ENCODE measurements at regions not wholly inside any gene's neighbourhood (a gene's known extent, or its start where the extent isn't known, plus 50 kb on each side); places are given as distances from the start of the nearest gene placed in this dataset.

GRCh38 chr6:167651318-167652041 lies 175.2 kb upstream of the AFDN start:
- TF ChIP-seq, protein P1, sequence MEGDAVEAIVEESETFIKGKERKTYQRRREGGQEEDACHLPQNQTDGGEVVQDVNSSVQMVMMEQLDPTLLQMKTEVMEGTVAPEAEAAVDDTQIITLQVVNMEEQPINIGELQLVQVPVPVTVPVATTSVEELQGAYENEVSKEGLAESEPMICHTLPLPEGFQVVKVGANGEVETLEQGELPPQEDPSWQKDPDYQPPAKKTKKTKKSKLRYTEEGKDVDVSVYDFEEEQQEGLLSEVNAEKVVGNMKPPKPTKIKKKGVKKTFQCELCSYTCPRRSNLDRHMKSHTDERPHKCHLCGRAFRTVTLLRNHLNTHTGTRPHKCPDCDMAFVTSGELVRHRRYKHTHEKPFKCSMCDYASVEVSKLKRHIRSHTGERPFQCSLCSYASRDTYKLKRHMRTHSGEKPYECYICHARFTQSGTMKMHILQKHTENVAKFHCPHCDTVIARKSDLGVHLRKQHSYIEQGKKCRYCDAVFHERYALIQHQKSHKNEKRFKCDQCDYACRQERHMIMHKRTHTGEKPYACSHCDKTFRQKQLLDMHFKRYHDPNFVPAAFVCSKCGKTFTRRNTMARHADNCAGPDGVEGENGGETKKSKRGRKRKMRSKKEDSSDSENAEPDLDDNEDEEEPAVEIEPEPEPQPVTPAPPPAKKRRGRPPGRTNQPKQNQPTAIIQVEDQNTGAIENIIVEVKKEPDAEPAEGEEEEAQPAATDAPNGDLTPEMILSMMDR (IDR thresholded peaks at IDR 0.05; ENCODE audit: poor library complexity, severe bottlenecking): no peak

GRCh38 chr6:167652042-167652700 lies 174.5 kb upstream of the AFDN start:
- H3K27ac ChIP-seq (ENCODE audit: poor library complexity, severe bottlenecking): no peak overlapping the region
- ATAC-seq (ENCODE audit: low read depth) (no peak), DNase-seq (ENCODE audit: low spot score) (no peak)
- H3K4me1 ChIP-seq (ENCODE audit: insufficient read depth, poor library complexity, severe bottlenecking): no peaks in the 10 kb centered on the region
- no peaks in the 10 kb centered on the region for H3K9me3 ChIP-seq (ENCODE audit: severe bottlenecking)
- TF ChIP-seq, protein P1 (IDR thresholded peaks at IDR 0.05; ENCODE audit: poor library complexity, severe bottlenecking): no peak
- H3K27me3 ChIP-seq (ENCODE audit: insufficient read depth, poor library complexity, severe bottlenecking): no peaks in the 10 kb centered on the region
- no peak overlapping the region for H3K4me3 ChIP-seq (ENCODE audit: severe bottlenecking)
- no peaks in the 10 kb centered on the region for H3K36me3 ChIP-seq (ENCODE audit: low read depth)

More at GRCh38 chr6:167651318-167652041, 175.2 kb upstream of the AFDN start:
- Histone ChIP-seq H3K4me1 (ENCODE audit: insufficient read depth, poor library complexity, severe bottlenecking) (no peaks in the 10 kb centered on the region), H3K27me3 (ENCODE audit: insufficient read depth, poor library complexity, severe bottlenecking) (no peaks in the 10 kb centered on the region), H3K36me3 (ENCODE audit: low read depth) (no peaks in the 10 kb centered on the region), H3K4me3 (ENCODE audit: severe bottlenecking) (no peak overlapping the region), H3K27ac (ENCODE audit: poor library complexity, severe bottlenecking) (no peak overlapping the region), H3K9me3 (ENCODE audit: severe bottlenecking) (no peaks in the 10 kb centered on the region)
- DNase-seq (ENCODE audit: low spot score) (no peak), ATAC-seq (ENCODE audit: low read depth) (no peak)

DNA sequence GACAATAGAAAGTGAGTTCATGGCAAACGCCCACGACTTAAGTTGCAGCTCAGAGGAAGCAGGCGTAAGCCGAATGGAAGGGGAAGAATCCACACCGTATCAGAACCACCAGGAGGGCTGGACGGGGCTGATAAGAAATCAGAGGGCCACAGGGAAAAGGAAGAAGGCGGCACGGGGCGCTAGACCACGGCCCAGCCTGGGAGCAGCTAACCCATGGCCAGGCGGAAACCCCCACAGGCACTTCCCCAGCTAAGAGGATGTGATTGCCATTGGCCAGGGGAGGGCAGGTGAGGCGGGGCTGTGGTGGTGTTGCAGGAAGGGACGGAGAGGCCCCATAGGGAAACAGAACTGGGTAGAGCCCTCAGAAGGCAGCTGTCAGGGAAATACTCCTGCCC lies 174.0 kb upstream of the AFDN start:
- DNase-seq (ENCODE audit: low spot score) (no peak), ATAC-seq (ENCODE audit: low read depth) (no peak; the same call in 2 of the 3 replicates)
- TF ChIP-seq, protein P1 (IDR thresholded peaks at IDR 0.05; ENCODE audit: poor library complexity, severe bottlenecking): no peak
- H3K4me1 ChIP-seq (ENCODE audit: insufficient read depth, poor library complexity, severe bottlenecking): no peaks in the 10 kb centered on the region
- H3K9me3 ChIP-seq (ENCODE audit: severe bottlenecking): no peaks in the 10 kb centered on the region
- H3K27ac ChIP-seq (ENCODE audit: poor library complexity, severe bottlenecking): no peak overlapping the region
- H3K27me3 ChIP-seq (ENCODE audit: insufficient read depth, poor library complexity, severe bottlenecking): no peaks in the 10 kb centered on the region
- H3K4me3 ChIP-seq (ENCODE audit: severe bottlenecking): no peak overlapping the region
- H3K36me3 ChIP-seq (ENCODE audit: low read depth): no peaks in the 10 kb centered on the region

GRCh38 chr6:167653561-167653960 lies 173.2 kb upstream of the AFDN start:
- Histone ChIP-seq H3K27me3 (ENCODE audit: insufficient read depth, poor library complexity, severe bottlenecking) (no peaks in the 10 kb centered on the region), H3K27ac (ENCODE audit: poor library complexity, severe bottlenecking) (no peak overlapping the region), H3K4me3 (ENCODE audit: severe bottlenecking) (no peak overlapping the region), H3K9me3 (ENCODE audit: severe bottlenecking) (no peaks in the 10 kb centered on the region), H3K4me1 (ENCODE audit: insufficient read depth, poor library complexity, severe bottlenecking) (no peaks in the 10 kb centered on the region), H3K36me3 (ENCODE audit: low read depth) (no peaks in the 10 kb centered on the region)
- DNase-seq (ENCODE audit: low spot score) (no peak), ATAC-seq (ENCODE audit: low read depth) (no peak)
- TF ChIP-seq, protein P1 (IDR thresholded peaks at IDR 0.05; ENCODE audit: poor library complexity, severe bottlenecking): no peak

DNA sequence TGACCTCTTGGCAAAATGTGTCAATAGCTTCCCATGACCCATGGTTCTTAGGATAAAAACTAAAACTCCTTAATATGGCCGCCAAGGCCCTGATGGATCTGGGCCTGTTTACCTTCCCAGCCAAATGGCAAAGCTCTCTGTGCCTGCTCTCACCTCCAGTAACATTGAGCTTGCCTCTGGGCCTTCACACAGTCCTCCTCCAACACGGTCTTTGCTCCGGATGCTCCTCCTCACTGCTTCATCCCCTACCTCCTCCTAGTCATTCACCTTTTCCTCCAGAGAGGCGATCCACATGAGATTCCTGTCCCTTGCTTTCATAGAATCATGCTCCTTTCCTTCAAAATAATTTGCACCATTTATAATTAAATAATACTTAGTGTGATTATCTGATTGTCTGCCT lies 172.3 kb upstream of the AFDN start:
- H3K36me3 ChIP-seq (ENCODE audit: low read depth): no peaks in the 10 kb centered on the region
- H3K27ac ChIP-seq (ENCODE audit: poor library complexity, severe bottlenecking): no peak overlapping the region
- no peaks in the 10 kb centered on the region for H3K9me3 ChIP-seq (ENCODE audit: severe bottlenecking)
- H3K27me3 ChIP-seq (ENCODE audit: insufficient read depth, poor library complexity, severe bottlenecking): no peaks in the 10 kb centered on the region
- H3K4me1 ChIP-seq (ENCODE audit: insufficient read depth, poor library complexity, severe bottlenecking): no peaks in the 10 kb centered on the region
- TF ChIP-seq, protein P1 (IDR thresholded peaks at IDR 0.05; ENCODE audit: poor library complexity, severe bottlenecking): no peak
- ATAC-seq (ENCODE audit: low read depth) (no peak), DNase-seq (ENCODE audit: low spot score) (no peak)
- no peak overlapping the region for H3K4me3 ChIP-seq (ENCODE audit: severe bottlenecking)
